Endothelial cell of umbilical vein (primary cell): ENCODE measurements at regions not wholly inside any gene's neighbourhood (a gene's known extent, or its start where the extent isn't known, plus 50 kb on each side); places are given as distances from the start of the nearest gene placed in this dataset.
"Not testable (repeated sequence)": the region's sequence is repeated elsewhere in the genome, so short reads cannot be mapped to it uniquely, and the experiment has no call there.

ENCODE experiments used
- EZH2 ChIP-seq: IDR thresholded peaks from 2 replicates; pipeline ENCODE4 v1.6.1; 2012; ENCODE audit warnings: borderline replicate concordance, low read depth, mild to moderate bottlenecking, moderate library complexity, low read length, inconsistent platforms; ENCODE audit not compliant: severe bottlenecking
- FOS ChIP-seq: IDR thresholded peaks from 2 replicates; pipeline ENCODE4 v1.6.1; 2011; ENCODE audit warnings: mild to moderate bottlenecking, low read length, moderate library complexity, borderline replicate concordance; ENCODE audit not compliant: insufficient read depth
- MAX ChIP-seq: IDR thresholded peaks from 2 replicates; pipeline ENCODE4 v1.6.1; 2011; ENCODE audit not compliant: insufficient read depth, insufficient read length
- MYC ChIP-seq: IDR thresholded peaks from one replicate; pipeline ENCODE4 v1.6.1; 2011; ENCODE audit warnings: mild to moderate bottlenecking, low read depth, low read length
- POLR2A ChIP-seq: IDR thresholded peaks from 2 replicates; pipeline ENCODE4 v1.6.1; 2012; ENCODE audit warnings: low read depth, mild to moderate bottlenecking, control low read depth, low read length
- POLR2AphosphoS5 ChIP-seq: IDR thresholded peaks from 2 replicates; pipeline ENCODE4 v1.6.1; 2012; ENCODE audit warnings: low read depth, mild to moderate bottlenecking, control low read depth, low read length, moderate library complexity; ENCODE audit not compliant: insufficient read depth
- TF ChIP-seq, protein P1 (sequence below), 2 donors: IDR thresholded peaks; 1 replicate in 1 of 2; 2 replicates in 1 of 2; pipeline ENCODE4 v1.5.1; 2011; ENCODE audit warnings: low read length in 2 of 2, mild to moderate bottlenecking in 2 of 2, moderate library complexity in 2 of 2, control low read depth in 1 of 2, inconsistent platforms in 1 of 2, low read depth in 1 of 2; ENCODE audit not compliant: insufficient read depth in 1 of 2; ENCODE audit errors: extremely low read depth in 1 of 2

DNA sequence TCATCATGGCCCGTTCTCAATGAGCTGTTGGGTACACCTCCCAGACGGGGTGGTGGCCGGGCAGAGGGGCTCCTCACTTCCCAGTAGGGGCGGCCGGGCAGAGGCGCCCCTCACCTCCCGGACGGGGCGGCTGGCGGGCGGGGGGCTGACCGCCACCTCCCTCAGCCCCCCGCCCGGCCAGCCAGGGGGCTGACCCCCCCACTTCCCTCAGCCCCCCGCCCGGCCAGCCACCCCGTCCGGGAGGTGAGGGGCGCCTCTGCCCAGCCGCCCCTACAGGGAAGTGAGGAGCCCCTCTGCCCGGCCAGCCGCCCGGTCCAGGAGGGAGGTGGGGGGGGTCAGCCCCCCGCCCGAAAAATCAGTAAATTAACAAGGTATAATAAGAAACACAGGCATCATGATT lies 678.2 kb downstream of the PLOD2 start:
- TF ChIP-seq, protein P1, sequence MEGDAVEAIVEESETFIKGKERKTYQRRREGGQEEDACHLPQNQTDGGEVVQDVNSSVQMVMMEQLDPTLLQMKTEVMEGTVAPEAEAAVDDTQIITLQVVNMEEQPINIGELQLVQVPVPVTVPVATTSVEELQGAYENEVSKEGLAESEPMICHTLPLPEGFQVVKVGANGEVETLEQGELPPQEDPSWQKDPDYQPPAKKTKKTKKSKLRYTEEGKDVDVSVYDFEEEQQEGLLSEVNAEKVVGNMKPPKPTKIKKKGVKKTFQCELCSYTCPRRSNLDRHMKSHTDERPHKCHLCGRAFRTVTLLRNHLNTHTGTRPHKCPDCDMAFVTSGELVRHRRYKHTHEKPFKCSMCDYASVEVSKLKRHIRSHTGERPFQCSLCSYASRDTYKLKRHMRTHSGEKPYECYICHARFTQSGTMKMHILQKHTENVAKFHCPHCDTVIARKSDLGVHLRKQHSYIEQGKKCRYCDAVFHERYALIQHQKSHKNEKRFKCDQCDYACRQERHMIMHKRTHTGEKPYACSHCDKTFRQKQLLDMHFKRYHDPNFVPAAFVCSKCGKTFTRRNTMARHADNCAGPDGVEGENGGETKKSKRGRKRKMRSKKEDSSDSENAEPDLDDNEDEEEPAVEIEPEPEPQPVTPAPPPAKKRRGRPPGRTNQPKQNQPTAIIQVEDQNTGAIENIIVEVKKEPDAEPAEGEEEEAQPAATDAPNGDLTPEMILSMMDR (IDR thresholded peaks at IDR 0.05; ENCODE audit: extremely low read depth in 1 of 2, insufficient read depth in 1 of 2, low read depth in 1 of 2, low read length in 2 of 2), result not testable (repeated sequence)
- not testable (repeated sequence) for TF ChIP-seq POLR2AphosphoS5, EZH2, MAX, POLR2A, MYC, FOS
